C4-2B (cell line): ENCODE measurements at regions not wholly inside any gene's neighbourhood (a gene's known extent, or its start where the extent isn't known, plus 50 kb on each side); places are given as distances from the start of the nearest gene placed in this dataset.

Experiments used
- ZFX ChIP-seq: fragments of 450-650 bp; IDR thresholded peaks from 2 replicates; pipeline ENCODE4 v1.6.1; 2017
- TF ChIP-seq, protein P1 (sequence below): fragments of 450-650 bp; conservative IDR thresholded peaks from 2 replicates; pipeline ENCODE4 v1.5.1; 2017; ENCODE audit warnings: mild to moderate bottlenecking

DNA sequence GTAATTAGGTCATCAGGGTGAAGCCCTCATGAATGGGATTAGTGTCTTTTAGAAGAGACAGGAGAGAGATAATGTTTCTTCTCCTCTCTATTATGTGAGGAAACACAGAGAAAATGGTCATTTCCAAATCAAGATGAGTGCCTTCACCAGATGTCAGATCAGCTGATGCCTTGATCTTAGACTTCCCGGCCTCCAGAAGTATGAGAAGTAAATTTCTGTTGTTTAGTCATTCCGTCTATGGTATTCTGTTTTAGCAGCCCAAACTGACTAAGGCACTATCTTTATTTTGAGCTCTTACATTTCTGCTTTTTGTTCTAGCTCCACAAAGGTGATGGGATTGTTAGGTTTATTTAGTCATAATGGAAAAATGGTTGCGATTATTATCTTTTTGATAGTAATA lies 273.2 kb upstream of the GADL1 start:
- TF ChIP-seq, protein P1, sequence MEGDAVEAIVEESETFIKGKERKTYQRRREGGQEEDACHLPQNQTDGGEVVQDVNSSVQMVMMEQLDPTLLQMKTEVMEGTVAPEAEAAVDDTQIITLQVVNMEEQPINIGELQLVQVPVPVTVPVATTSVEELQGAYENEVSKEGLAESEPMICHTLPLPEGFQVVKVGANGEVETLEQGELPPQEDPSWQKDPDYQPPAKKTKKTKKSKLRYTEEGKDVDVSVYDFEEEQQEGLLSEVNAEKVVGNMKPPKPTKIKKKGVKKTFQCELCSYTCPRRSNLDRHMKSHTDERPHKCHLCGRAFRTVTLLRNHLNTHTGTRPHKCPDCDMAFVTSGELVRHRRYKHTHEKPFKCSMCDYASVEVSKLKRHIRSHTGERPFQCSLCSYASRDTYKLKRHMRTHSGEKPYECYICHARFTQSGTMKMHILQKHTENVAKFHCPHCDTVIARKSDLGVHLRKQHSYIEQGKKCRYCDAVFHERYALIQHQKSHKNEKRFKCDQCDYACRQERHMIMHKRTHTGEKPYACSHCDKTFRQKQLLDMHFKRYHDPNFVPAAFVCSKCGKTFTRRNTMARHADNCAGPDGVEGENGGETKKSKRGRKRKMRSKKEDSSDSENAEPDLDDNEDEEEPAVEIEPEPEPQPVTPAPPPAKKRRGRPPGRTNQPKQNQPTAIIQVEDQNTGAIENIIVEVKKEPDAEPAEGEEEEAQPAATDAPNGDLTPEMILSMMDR: no peak
- no peak for TF ChIP-seq ZFX
